Lower leg skin (tissue), 3 donors: ENCODE measurements at regions not wholly inside any gene's neighbourhood (a gene's known extent, or its start where the extent isn't known, plus 50 kb on each side); places are given as distances from the start of the nearest gene placed in this dataset.

ENCODE experiments used
- POLR2A ChIP-seq, 2 donors: fragments of 450-650 bp; IDR thresholded peaks; one replicate each; pipeline ENCODE4 v1.6.1; 2016 to 2017; ENCODE audit warnings: antibody characterized with exemption in 2 of 2, mild to moderate bottlenecking in 1 of 2, moderate library complexity in 1 of 2
- TF ChIP-seq, protein P1 (sequence below), 3 donors: fragments of 450-650 bp; IDR thresholded peaks; one replicate each; pipeline ENCODE4 v1.5.1; 2016; ENCODE audit warnings: antibody characterized with exemption in 3 of 3, mild to moderate bottlenecking in 3 of 3, moderate library complexity in 2 of 3

DNA sequence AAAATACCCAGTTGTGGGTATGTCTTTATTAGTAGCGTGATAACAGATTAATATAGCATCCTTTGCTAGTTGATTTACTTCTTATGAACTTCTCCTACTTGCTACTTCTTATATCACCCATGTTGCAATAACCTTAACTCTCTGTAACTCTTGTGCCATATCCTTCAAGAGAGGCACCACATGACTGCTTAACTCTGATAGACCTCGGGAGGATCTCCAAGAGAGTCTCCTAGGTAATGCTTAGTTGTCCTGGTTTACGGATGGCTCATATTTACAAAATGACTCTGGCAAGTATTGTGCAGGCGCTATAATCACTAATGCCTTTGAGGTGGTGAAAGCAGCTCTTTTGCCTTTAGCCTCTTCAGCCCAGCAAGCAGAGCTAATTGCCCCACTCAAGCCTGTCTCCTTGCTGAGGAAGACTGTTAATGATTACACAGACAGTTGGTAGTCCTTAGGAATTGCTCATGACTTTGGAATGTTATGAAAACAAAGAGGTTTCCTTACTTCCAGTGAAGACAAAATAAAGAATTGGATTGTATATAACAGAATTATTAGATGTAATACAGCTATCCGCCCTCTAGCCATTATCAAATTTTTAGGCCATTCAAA is 1305.8 kb downstream of the PCDH7 start:
- TF ChIP-seq, protein P1, sequence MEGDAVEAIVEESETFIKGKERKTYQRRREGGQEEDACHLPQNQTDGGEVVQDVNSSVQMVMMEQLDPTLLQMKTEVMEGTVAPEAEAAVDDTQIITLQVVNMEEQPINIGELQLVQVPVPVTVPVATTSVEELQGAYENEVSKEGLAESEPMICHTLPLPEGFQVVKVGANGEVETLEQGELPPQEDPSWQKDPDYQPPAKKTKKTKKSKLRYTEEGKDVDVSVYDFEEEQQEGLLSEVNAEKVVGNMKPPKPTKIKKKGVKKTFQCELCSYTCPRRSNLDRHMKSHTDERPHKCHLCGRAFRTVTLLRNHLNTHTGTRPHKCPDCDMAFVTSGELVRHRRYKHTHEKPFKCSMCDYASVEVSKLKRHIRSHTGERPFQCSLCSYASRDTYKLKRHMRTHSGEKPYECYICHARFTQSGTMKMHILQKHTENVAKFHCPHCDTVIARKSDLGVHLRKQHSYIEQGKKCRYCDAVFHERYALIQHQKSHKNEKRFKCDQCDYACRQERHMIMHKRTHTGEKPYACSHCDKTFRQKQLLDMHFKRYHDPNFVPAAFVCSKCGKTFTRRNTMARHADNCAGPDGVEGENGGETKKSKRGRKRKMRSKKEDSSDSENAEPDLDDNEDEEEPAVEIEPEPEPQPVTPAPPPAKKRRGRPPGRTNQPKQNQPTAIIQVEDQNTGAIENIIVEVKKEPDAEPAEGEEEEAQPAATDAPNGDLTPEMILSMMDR (IDR thresholded peaks at IDR 0.05): no peak
- no peak for TF ChIP-seq POLR2A (IDR thresholded peaks at IDR 0.05)
